ENCODE measurements at regions not wholly inside any gene's neighbourhood (a gene's known extent, or its start where the extent isn't known, plus 50 kb on each side); places are given as distances from the start of the nearest gene placed in this dataset.

GRCh38 chr7:25830215-25830614 lies 321.8 kb upstream of the NFE2L3 start:
- no peak for TF ChIP-seq CTCF (conservative IDR thresholded peaks at IDR 0.05; ENCODE audit: low read depth, low read length)
- no peak for DNase-seq (ENCODE audit: low read depth)
- no peak overlapping the region for H3K4me3 ChIP-seq (ENCODE audit: low read depth, low read length)

DNA sequence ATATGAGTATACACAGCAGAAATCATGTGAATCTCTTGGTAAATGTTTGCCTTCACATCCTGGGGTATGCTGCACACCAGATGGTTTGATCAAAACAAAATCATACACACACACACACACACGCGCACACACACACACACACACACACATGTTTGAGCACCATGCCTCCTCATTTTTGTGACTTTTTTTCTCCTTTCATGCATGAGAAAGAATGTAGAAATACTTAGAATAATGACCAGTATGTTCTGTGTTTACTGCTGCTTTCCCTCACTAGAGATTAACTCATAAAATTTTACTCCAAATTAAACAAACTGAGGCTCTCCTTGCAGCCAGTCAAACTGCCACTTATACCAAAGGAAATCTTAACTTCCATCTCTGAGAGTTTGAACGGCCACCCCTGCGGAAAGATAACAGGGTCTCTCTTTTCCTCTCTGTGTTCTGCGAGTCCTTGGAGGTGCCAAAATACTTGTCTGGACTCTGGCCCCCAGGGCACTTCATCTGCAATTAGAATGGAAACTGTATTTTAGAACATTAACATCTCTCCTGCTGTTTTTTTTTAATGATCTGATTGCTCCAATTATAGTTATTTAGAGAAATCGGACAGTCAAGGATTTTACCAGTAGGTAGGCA lies 320.8 kb upstream of the NFE2L3 start:
- no peak overlapping the region for H3K4me3 ChIP-seq (ENCODE audit: low read depth, low read length)
- DNase-seq (ENCODE audit: low read depth), result no peak
- TF ChIP-seq CTCF (conservative IDR thresholded peaks at IDR 0.05; ENCODE audit: low read depth, low read length), result no peak

DNA sequence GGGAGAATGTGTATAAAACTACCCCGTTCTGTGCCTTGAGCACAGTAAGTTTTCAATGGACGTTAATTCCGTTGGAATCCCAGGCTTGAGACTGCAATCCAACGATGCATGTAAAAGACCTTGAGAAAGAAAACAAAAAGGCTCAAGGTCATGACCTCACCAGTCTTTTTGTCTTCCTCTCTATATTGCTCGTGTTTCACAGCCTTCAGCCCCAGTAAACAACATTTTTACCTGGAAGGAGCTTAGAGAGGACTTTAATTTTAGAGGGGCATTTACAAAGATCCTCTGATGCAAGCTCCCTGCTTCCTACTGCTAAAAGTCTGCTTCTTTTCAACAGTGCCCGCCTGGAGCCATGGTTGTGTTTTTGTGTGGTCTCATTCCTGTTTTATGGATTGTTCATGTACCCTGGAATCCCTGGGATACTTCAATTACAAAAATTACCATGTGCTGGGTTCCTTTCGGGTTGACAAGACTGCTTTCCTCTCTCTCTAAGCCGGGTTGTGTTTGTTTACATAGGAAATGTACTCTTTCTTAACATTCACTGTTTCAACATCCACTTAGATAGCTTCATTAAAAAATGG lies 320.1 kb upstream of the NFE2L3 start:
- no peak for DNase-seq (ENCODE audit: low read depth)

DNA sequence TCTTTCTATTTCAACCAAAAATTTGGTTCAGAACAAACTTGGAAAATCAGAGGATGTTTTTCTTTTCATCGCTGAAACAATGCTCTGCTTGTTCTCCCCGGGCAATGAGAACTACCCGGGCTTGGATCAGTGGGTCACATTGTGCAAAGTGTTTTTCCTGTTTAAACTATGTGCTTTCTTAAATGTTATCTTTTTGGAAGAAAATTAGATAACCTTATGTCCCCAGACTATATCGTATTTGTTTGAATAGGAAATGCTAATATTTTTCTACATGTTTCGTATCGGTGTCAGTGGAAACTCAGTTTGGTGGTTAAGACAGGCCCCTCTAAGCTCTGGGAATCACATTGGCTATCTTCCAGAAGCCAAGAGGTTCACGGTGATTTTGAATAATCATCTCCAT lies 319.5 kb upstream of the NFE2L3 start:
- DNase-seq (ENCODE audit: low read depth), result no peak
- no peak overlapping the region for H3K4me3 ChIP-seq (ENCODE audit: low read depth, low read length)
- TF ChIP-seq CTCF (conservative IDR thresholded peaks at IDR 0.05; ENCODE audit: low read depth, low read length), result no peak

More for the DNA sequence above, 320.1 kb upstream of the NFE2L3 start:
- no peak overlapping the region for H3K4me3 ChIP-seq (ENCODE audit: low read depth, low read length)
- no peak for TF ChIP-seq CTCF (conservative IDR thresholded peaks at IDR 0.05; ENCODE audit: low read depth, low read length)

- no peak for TF ChIP-seq CTCF (conservative IDR thresholded peaks at IDR 0.05; ENCODE audit: low read depth, low read length)
- no peak for DNase-seq (ENCODE audit: low read depth)
- H3K4me3 ChIP-seq (ENCODE audit: low read depth, low read length), result no peak overlapping the region
Measured at GRCh38 chr7:25832929-25833328, 319.1 kb upstream of the NFE2L3 start.

DNA sequence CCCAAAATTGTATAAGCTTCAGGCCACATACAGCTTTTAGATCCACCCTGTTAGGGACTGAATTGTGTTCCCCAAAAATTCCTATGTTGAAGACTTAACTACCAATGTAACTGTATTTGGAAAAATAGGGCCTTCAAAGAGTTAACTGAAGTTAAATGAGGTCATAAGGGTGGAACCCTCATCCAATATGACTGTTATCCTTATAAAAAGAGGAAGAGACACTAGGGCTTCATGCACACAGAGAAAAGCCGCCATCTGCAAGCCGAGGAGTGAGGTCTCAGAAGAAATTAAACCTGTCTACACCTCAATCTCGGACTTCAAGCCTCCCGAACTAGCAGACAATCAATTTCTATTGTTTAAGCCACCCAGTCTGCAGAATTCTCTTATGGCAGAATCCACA lies 317.9 kb upstream of the NFE2L3 start:
- no peak for TF ChIP-seq CTCF (conservative IDR thresholded peaks at IDR 0.05; ENCODE audit: low read depth, low read length)
- H3K4me3 ChIP-seq (ENCODE audit: low read depth, low read length), result no peak overlapping the region
- no peak for DNase-seq (ENCODE audit: low read depth)

- TF ChIP-seq CTCF (conservative IDR thresholded peaks at IDR 0.05; ENCODE audit: low read depth, low read length), result no peak
- no peak overlapping the region for H3K4me3 ChIP-seq (ENCODE audit: low read depth, low read length)
- peak; percentile 48 for DNase-seq (ENCODE audit: low read depth)
Measured at GRCh38 chr7:25835197-25835596, 316.8 kb upstream of the NFE2L3 start.
